ENCODE measurements at regions not wholly inside any gene's neighbourhood (a gene's known extent, or its start where the extent isn't known, plus 50 kb on each side); places are given as distances from the start of the nearest gene placed in this dataset.
A peak's percentile ranks its signal among the peaks of the same experiment; 100 is the strongest.

DNA sequence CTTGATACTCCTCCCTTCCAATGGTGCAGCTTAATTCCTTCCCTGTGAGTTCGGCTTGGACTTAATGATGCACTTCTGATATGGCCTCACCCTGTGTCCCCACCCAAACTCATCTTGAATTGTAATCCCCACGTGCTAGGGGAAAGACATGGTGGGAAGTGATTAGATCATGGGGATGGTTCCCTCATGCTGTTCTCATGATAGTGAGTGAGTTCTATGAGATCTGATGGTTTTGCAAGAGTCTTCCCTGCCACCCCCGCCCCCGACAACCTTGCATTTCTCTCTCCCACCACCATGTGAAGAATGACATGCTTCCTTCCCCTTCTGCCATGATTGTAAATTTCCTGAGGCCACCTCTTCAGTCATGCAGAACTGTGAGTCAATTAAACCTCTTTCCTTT, 50.3 kb upstream of the HLA-G start:
- peak; percentile 84 to 96 for DNase-seq

All from inflammatory macrophage treated with lipopolysaccharide for 1 hour (primary cell).